ENCODE measurements at regions not wholly inside any gene's neighbourhood (a gene's known extent, or its start where the extent isn't known, plus 50 kb on each side); places are given as distances from the start of the nearest gene placed in this dataset.
A peak's percentile ranks its signal among the peaks of the same experiment; 100 is the strongest.
"Not testable (repeated sequence)": the region's sequence is repeated elsewhere in the genome, so short reads cannot be mapped to it uniquely, and the experiment has no call there.

DNA sequence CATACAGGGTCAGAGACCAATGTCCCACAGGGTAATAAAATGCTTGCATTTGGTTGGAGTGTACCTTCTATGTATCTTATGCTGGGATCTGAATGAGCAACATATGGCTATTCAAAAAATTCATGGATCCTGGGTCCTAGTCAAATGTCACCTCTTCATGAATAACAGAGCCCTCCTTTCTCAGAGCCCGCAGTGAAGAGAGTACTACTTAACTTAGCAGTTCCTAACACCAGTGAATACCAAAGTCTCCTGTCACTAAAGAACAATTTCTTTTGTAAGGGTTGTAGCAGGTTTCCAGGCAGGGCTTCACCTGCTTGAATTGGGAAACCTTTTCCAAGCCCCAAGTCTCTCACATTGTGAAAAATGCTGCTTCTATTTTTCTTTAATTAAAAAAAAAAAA, 483.0 kb upstream of the DEPDC1 start:
- no peak for DNase-seq
- in situ Hi-C loops (cut with MboI; ENCODE audit: low pct_unique_long_range_greater_than_20kb, low sequenced_read_pairs): no loop called here

DNA sequence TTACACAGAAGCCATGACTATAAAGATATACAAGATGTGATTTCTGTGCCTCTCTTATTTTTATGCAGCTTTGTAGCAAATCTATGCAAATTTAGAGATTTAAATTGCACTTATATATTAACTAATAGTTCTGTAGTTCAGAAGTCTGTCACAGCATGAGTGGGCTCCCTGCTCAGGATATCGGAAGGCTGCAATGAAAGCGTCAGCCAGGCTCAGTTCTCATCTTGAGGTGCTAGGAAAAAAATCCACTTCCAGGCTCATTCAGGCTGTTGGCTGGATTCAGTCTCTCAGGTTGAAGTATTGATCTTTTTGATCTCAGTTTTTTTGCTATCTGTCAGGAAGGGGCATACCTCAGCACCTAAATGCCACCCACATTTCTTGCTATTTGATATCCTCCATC, 487.4 kb upstream of the DEPDC1 start:
- DNase-seq: no peak
- in situ Hi-C loops (cut with MboI; ENCODE audit: low pct_unique_long_range_greater_than_20kb, low sequenced_read_pairs): no loop called here

DNA sequence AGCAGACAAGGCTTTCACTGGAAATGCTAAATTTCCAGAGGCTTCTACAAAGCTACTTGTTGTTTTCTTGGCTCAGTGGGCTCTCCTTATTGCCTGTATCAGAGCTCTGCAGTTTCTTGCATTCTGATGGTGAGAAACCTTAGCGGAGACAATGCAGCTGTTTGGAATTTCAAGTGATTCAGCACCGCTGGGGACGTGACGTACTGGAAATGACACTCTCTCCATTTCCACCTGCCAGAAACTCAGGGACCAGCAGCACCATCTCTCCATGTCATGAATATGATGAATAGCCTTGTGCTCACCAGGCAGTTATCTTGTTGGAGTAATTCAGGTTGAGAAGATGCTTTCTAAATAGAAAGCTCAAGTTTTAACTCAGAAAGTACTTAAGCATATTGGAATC, 497.2 kb upstream of the DEPDC1 start:
- DNase-seq: no peak
- in situ Hi-C loops (cut with MboI; ENCODE audit: low pct_unique_long_range_greater_than_20kb, low sequenced_read_pairs): no loop called here

DNA sequence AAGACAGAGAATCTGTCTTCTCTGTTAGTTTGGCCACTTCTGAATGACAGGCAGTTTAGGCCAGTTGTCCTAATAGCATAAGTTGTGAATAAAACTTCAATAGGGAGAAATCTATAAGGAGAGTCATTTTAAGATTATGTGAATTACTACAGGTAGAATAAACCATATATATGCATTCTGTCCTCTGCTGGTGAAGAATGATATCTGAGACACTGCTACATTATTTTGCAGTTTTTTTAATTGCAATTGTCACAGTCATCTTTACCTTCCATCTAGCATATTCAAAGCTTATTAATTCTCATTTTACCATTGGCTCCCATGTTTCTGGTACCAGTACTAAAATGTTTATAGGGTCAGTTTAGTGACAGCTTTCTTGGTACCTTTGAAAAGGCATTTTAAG, 519.6 kb upstream of the DEPDC1 start:
- in situ Hi-C loops (cut with MboI; ENCODE audit: low pct_unique_long_range_greater_than_20kb, low sequenced_read_pairs): no loop called here
- DNase-seq: no peak

DNA sequence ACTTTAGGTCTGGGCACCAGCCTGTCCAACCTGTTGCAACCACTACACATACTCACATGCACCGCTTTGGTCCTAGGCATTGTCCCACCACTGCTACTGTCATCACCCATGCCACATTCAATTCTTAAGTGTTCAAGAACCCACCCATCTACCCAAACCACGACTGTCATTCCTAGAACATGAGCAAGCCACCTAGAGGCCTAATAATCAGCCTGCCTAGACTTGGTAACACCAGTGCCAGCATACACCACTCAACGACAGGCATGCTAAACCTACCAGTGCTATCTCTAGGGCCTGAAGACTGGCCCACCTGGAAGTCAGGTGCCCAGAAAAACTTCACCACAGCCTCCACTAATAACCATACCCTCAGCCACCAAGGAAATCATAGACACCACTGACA, 532.8 kb upstream of the DEPDC1 start:
- in situ Hi-C loops (cut with MboI; ENCODE audit: low pct_unique_long_range_greater_than_20kb, low sequenced_read_pairs): no loop called here
- no peak for DNase-seq

DNA sequence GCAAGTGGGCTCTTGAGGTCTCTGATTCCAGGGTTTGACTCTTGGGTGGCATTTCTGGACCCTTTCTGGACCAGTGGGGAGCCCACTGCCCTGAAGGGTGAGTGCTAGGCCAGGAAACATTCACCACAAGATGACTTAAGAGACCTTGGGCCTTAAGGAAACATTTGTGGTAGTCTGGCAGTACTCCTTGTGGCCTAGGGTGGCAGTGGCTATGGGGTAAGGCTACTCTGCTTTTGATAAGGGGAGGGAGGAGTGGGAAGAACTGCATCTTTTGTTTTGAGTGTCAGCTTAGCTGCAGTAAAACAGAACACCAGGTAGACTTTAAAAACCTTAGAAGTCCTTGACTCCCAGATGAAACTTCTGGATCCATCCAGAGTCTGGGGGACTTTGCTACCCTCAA, 529.3 kb upstream of the LRRC7 start:
- in situ Hi-C loops (cut with MboI; ENCODE audit: low pct_unique_long_range_greater_than_20kb, low sequenced_read_pairs): no loop called here
- no peak for DNase-seq

DNA sequence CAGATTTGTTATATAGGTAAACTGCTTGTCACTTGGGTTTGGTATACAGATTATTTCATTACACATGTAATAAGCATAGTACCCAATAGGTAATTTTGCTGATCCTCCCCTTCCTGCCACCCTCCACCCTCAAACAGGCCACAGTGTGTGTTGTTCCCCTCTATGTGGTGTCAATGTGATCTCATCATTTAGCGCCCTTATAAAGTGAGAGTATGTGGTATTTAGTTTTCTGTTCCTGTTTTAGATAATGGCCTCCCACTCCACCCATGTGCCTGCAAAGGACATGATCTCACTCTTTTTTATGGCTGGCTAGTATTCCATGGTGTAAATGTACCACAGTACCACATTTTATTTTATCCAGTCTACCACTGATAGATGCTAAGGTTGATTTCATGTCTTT, 522.1 kb upstream of the LRRC7 start:
- no peak for DNase-seq
- in situ Hi-C loops (cut with MboI; ENCODE audit: low pct_unique_long_range_greater_than_20kb, low sequenced_read_pairs): no loop called here

DNA sequence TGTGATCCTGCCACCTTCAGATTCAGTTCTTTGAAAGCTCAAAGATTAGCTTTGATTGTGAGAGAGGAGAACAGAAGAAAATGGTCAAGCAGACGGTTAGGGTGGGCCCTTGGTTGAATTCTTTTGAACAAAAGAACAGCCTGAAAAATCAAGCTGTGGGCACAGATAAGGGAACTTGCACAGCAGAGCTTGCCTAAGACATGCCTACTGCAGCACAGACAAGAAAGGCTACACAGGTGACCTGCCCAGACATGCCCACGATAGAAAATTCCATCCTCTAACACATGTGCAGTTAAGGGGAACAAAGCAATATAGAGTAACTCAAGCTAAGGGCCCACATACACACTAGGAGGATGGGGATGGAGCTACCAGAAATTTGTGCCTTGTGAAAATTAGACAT, 512.5 kb upstream of the LRRC7 start:
- in situ Hi-C loops (cut with MboI; ENCODE audit: low pct_unique_long_range_greater_than_20kb, low sequenced_read_pairs): no loop called here
- DNase-seq: peak; percentile 55

DNA sequence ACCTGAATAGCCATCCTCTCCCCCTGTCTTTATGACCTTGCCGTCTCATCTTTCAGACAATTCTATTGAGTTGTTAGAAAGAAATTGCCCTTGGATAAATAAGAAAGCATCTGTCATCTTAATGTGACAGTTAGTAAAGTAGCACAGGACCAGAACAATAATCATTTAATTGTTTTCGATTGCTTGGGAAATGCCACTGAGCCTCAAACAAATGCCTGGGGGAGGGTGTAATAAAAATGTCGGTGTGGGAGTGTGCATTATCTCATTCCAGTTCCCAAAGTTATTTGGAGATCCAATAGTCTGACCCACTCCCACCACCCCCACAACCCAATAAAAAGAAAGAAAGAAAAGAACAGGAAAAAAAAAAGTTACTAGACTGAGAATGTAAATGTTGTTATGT, 509.3 kb upstream of the LRRC7 start:
- in situ Hi-C loops (cut with MboI; ENCODE audit: low pct_unique_long_range_greater_than_20kb, low sequenced_read_pairs): no loop called here
- DNase-seq: no peak

DNA sequence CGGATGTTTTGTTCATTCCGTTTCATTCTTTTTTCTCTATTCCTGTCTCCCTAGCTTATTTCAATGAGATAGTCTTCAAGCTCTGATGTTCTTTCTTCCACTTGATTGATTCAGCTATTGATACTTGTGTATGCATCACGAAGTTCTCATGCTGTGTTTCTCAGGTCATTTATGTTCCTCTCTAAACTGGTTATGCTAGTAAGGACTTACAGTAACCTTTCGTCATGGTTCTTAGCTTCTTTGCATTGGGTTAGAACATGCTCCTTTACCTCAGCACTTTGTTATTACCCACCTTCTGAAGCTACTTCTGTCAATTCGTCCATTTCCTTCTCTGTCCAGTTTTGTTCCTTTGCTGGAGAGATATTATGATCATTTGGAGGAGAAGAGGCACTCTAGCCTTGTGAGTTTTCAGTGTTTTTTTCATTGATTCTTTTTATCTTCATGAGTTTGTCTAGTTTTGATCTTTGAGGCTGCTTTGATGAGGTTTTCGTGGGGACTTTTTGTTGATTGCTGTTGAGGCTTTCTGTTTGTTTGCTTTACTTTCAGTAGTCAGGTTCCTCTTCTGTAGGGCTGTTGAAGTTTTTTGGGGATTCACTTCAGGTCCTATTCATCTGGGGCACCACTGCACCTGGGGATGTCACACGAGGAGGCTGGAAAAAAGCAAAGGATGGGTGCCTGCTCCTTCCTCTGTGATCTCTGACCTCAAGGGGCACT, 496.9 kb upstream of the LRRC7 start:
- in situ Hi-C loops (cut with MboI; ENCODE audit: low pct_unique_long_range_greater_than_20kb, low sequenced_read_pairs): no loop called here
- DNase-seq: no peak

DNA sequence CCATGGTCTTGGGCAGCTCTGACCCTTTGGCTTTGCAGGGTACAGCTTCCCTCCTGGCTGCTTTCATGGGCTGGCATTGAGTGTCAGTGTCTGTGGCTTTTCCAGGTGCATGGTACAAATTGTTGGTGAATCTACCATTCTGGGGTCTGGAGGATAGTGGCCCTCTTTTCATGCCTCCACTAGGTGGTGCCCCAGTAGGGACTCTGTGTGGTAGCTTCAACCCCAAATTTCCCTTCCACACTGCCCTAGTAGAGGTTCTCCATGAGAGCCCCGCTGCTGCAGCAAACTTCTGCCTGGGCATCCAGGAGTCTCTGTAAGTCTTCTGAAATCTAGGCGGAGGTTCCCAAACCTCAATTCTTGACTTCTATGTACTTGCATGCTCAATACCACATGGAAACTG, 494.5 kb upstream of the LRRC7 start:
- in situ Hi-C loops (cut with MboI; ENCODE audit: low pct_unique_long_range_greater_than_20kb, low sequenced_read_pairs): no loop called here
- DNase-seq: no peak

DNA sequence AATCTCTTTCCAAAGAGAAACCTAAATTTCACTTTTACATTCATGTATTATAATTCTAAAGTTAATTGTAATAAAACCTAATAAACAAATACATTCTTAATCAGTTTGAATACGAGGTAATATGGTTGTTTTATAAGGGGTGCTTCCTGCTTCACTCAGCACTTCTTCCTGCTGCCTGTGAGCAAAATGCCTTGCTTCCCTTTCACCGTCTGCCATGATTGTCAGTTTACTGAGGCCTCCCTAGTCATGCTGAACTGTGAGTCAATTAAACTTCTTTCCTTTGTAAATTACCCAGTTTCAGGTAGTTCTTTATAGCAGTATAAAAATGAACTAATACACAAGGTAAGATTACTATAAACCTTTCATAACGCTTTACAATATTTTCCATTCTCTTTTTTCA, 491.1 kb upstream of the LRRC7 start:
- no peak for DNase-seq
- in situ Hi-C loops (cut with MboI; ENCODE audit: low pct_unique_long_range_greater_than_20kb, low sequenced_read_pairs): no loop called here

DNA sequence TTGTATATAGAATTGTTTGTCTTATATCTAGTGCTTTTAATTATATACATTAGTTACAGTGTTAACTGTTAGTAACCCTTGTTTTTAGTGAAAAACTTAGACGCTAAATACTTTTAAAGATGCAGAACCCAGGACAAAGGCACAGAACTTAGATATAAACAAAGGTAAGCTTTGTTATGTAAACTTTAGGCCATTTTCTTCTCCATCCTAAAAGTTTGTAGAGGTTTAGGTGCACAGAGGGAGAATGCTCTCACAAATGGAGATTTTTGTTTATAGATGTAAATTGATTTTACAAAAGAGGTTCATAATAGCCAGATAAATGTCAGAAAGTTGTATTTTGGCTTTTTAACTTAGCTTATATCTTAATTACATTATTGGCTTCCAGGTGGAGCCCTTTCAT, 490.5 kb upstream of the LRRC7 start:
- in situ Hi-C loops (cut with MboI; ENCODE audit: low pct_unique_long_range_greater_than_20kb, low sequenced_read_pairs): no loop called here
- DNase-seq: no peak

DNA sequence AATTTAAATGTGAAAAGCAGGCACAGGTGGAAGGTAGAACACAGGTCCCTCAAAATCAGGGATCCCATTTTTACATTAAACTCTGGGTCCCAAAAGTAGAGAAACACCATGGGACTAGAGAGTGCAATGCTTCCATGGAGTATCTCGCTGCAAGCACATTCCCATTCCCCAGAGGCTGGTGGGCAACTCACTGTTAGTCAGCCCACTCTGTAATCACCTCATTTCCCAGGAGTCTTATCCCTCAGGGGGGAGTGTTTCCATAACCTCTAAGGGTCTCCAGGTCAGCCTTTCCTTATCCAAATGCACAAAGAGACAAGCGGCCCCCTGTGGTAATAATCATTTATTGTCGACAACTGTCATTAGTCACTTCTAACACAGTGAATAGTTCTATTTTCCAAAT, 490.1 kb upstream of the LRRC7 start:
- in situ Hi-C loops (cut with MboI; ENCODE audit: low pct_unique_long_range_greater_than_20kb, low sequenced_read_pairs): no loop called here
- DNase-seq: no peak

DNA sequence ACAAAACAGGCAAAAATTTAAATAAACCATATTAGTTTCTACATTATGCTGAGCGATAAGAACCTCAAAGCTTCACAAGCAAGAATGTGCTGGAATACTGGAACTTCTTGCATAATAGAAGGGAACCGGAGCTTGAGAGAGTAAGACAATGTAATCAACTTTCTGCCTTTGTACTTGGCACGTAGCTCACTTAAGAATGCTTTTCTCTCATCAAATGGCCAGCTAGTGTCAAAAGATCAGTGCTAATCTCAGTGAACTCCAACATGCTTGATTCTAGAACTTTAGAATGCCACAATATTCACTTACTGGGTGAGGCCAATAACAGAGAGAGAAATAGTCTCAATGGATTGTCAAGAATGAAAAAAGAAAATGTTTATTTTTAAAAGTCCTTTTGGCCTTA, 486.1 kb upstream of the LRRC7 start:
- DNase-seq: no peak
- in situ Hi-C loops (cut with MboI; ENCODE audit: low pct_unique_long_range_greater_than_20kb, low sequenced_read_pairs): no loop called here

DNA sequence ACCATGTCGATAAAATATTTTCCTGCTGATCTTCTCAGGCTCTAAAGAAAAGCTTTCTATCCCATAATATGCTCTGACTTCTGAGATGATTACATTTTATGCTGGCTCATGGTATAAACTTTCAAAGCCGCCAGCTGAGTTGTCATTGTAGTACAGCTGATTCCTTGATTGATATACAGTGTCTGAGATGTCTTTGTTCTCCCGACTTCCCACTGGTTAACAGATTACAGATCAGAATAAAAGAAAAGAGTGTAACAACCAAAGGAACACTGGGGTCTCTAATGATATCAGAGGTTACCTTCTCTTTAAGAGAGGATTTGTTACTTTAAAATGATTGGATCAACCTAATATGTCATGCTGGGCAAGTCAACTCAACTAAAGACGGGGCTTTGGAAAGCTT, 485.4 kb upstream of the LRRC7 start:
- in situ Hi-C loops (cut with MboI; ENCODE audit: low pct_unique_long_range_greater_than_20kb, low sequenced_read_pairs): no loop called here
- no peak for DNase-seq

DNA sequence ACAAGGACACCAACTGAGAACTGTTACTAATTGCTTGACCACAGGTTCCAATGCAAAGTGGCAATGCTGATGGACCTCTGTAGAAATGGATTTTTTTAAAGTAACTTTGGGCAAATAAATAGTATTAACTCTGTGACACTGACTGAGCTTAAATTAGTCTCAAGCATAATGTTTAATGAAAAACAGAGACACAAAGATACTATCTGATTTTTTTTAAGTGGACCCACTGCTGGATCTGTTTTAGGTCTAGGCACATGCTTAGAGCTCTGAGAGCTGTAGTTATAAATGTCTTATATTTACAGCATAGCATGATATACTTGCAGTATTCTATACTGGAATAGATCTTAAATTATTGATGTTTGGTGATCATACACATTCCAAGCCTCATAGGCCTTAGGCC, 481.6 kb upstream of the LRRC7 start:
- DNase-seq: no peak
- in situ Hi-C loops (cut with MboI; ENCODE audit: low pct_unique_long_range_greater_than_20kb, low sequenced_read_pairs): no loop called here

DNA sequence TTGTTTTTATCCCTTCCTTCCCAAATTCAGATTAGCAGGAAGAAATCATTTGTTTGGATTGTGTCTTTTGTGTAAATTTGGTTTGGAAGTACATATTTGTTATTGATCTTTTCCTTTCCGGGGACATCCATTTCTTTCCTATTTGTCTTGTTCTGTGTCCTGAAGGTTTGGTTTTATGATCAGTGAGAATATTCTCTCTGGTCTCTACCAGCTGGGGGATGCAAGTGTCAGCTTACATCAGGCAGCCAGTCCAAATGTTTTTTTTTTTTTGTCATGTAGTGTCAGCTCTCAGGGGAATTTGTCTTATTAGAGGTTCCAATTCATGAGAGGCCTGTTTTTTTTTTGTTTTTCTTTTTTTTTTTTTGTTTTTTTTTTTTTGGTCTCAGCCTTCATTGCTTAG, 479.2 kb upstream of the LRRC7 start:
- no peak for DNase-seq
- in situ Hi-C loops (cut with MboI; ENCODE audit: low pct_unique_long_range_greater_than_20kb, low sequenced_read_pairs): no loop called here

DNA sequence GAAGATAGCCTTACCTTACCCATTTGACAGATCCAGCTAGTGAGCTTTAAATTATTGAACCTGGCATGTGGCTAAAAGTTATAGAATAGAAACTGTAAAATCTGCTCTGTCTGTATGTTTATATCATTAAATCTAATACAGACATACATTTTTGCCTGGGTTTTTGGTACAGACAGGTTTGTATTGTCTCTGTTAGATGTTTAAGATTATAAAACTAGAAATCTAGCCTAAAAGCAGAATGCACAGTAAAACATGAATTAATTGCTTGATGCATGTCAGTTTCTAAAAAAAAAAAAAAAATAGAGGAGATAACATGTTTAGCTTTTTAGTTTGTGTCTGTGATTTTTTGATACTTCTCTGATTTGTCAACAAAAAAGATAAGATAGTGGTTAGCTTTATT, 477.6 kb upstream of the LRRC7 start:
- in situ Hi-C loops (cut with MboI; ENCODE audit: low pct_unique_long_range_greater_than_20kb, low sequenced_read_pairs): no loop called here
- DNase-seq: no peak

DNA sequence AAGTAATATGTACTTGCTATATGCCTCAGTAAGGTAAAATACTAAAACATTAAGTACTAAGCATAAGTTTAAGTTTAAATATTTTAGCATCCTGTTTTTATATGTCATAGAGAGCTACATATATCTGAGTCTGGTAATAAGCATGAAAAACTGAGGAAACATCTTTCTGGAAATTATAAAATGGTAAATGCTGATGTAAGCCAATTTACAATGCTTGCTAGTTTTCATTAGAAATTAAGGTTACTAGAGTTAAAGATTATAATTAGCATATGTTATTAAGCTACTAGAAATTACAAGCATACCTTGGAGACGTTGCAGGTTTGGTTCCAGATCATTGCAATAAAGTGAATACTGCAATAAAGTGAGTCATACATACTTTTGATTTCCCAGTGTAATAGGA, 477.0 kb upstream of the LRRC7 start:
- in situ Hi-C loops (cut with MboI; ENCODE audit: low pct_unique_long_range_greater_than_20kb, low sequenced_read_pairs): no loop called here
- no peak for DNase-seq

DNA sequence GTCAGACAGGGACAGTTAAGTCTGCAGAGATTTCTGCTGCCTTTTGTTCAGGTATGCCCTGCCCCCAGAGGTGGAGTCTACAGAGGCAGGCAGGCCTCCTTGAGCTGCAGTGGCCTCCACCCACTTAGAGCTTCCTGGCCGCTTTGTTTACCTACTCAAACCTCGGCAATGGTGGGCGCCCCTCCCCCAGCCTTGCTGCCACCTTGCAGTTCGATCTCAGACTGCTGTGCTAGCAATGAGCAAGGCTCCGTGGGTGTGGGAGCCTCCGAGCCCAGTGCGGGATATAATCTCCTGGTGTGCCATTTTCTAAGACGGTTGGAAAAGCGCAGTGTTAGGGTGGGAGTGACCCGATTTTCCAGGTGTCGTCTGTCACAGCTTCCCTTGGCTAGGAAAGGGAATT, 465.7 kb upstream of the LRRC7 start:
- in situ Hi-C loops (cut with MboI; ENCODE audit: low pct_unique_long_range_greater_than_20kb, low sequenced_read_pairs); DNase-seq: not testable (repeated sequence)

DNA sequence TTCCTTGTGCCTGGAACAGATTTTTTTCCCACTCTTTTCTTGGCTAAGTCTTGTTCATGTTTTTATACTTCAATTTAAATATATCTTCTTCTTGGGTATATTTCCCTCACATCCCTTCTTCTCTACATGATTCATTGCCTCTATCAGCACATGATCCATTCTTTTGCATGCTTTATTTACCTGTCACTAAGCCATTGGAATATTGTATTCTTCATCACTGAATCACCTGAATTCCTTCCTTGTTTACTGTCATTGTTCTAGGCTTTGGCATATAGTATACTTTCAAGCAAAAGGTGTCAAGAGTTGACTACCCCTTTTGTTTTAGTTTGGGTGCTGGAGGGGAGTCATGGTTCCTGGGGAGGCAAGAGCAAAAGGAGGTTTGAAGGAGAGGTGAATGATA, 464.5 kb upstream of the LRRC7 start:
- no peak for DNase-seq
- in situ Hi-C loops (cut with MboI; ENCODE audit: low pct_unique_long_range_greater_than_20kb, low sequenced_read_pairs): no loop called here
